ENCODE measurements at regions not wholly inside any gene's neighbourhood (a gene's known extent, or its start where the extent isn't known, plus 50 kb on each side); places are given as distances from the start of the nearest gene placed in this dataset.

GRCh38 chr9:76557674-76558225, 98.8 kb downstream of the GCNT1 start:
- in situ Hi-C loops (cut with MboI; ENCODE audit: low pct_ligation_motif_present in 1 of 4, low pct_unique_long_range_greater_than_20kb in 1 of 4, low sequenced_read_pairs in 3 of 4): no loop called here

DNA sequence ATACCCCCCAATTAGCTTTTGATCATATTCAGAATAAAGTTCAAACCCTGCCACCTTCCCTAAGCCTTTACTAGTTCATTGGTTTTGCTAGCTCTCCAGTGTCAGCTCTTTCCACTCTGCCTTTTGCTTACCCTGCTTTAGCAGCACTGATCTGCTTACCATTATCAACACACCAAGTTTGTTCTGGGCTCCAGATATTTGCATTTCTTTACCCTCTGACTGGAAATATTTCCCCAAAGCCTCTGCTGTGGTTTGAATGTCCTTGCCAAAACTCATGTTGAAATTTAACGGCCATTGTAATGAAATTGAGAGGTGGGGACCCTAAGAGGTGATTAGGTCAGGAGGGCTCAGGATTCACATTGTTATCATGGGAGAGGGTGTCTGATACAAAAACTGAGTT, 99.5 kb downstream of the GCNT1 start:
- Histone ChIP-seq H3K36me3 (no peaks in the 10 kb centered on the region), H3K9me3 (no peaks in the 10 kb centered on the region), H3K4me3 (no peak overlapping the region), H3K27me3 (no peaks in the 10 kb centered on the region), H3K27ac (no peak overlapping the region), H3K4me1 (peaks cover 0 to 23% (median 3%) of the 10 kb centered on the region in 4 donors)
- no peak for TF ChIP-seq EP300 (IDR thresholded peaks at IDR 0.05; ENCODE audit: low read depth)
- no peak for TF ChIP-seq POLR2A (IDR thresholded peaks at IDR 0.05)
- TF ChIP-seq, protein P1, sequence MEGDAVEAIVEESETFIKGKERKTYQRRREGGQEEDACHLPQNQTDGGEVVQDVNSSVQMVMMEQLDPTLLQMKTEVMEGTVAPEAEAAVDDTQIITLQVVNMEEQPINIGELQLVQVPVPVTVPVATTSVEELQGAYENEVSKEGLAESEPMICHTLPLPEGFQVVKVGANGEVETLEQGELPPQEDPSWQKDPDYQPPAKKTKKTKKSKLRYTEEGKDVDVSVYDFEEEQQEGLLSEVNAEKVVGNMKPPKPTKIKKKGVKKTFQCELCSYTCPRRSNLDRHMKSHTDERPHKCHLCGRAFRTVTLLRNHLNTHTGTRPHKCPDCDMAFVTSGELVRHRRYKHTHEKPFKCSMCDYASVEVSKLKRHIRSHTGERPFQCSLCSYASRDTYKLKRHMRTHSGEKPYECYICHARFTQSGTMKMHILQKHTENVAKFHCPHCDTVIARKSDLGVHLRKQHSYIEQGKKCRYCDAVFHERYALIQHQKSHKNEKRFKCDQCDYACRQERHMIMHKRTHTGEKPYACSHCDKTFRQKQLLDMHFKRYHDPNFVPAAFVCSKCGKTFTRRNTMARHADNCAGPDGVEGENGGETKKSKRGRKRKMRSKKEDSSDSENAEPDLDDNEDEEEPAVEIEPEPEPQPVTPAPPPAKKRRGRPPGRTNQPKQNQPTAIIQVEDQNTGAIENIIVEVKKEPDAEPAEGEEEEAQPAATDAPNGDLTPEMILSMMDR (IDR thresholded peaks at IDR 0.05): no peak
- TF ChIP-seq POLR2AphosphoS5 (IDR thresholded peaks at IDR 0.05): no peak
- DNase-seq: no peak
- 68% methylated on average over 1 of the region's 1 CpG; no CpG with 5 or more reads in 1 of the 2 donors for WGBS, 2 donors (ENCODE audit: low coverage in 1 of 2)
- intact Hi-C loops (cut with DNase I; ENCODE audit: low total_unique reads): no loop called here
- in situ Hi-C loops (cut with MboI; ENCODE audit: low pct_ligation_motif_present in 1 of 4, low pct_unique_long_range_greater_than_20kb in 1 of 4, low sequenced_read_pairs in 3 of 4): no loop called here

More at GRCh38 chr9:76557674-76558225, 98.8 kb downstream of the GCNT1 start:
- Histone ChIP-seq H3K27ac (no peak overlapping the region), H3K4me3 (no peak overlapping the region), H3K36me3 (no peaks in the 10 kb centered on the region), H3K4me1 (peaks cover 0 to 20% (median 3%) of the 10 kb centered on the region in 4 donors), H3K9me3 (no peaks in the 10 kb centered on the region), H3K27me3 (no peaks in the 10 kb centered on the region)
- 90 to 96% methylated on average over 1 of the region's 1 CpG for WGBS, 2 donors (ENCODE audit: low coverage in 1 of 2)
- no peak for DNase-seq
- intact Hi-C loops (cut with DNase I; ENCODE audit: low total_unique reads): no loop called here
- TF ChIP-seq EP300 (IDR thresholded peaks at IDR 0.05; ENCODE audit: low read depth) (no peak), POLR2AphosphoS5 (IDR thresholded peaks at IDR 0.05) (no peak), POLR2A (IDR thresholded peaks at IDR 0.05) (no peak)
- TF ChIP-seq, protein P1 (IDR thresholded peaks at IDR 0.05): no peak

DNA sequence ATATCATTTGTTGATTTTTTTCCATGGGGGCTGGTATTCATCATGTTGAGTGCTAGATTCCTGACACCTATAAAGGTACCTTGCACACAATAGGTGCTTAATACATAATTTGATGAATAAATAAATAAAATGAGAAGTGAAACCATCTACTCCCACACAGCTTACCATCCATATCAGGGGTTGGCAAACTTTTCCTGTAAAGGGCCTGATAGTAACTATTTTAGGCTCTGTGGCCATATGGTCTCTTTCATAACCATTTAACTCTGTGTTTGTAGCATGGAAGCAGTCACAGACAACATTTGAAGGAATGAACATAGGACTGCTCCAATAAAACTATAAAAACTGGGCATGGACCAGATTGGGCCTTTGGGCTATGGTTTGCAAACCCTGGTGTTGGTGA, 100.3 kb downstream of the GCNT1 start:
- Histone ChIP-seq H3K4me3 (no peak overlapping the region), H3K4me1 (peaks cover 0 to 23% (median 3%) of the 10 kb centered on the region in 4 donors), H3K27me3 (no peaks in the 10 kb centered on the region), H3K27ac (no peak overlapping the region), H3K9me3 (no peaks in the 10 kb centered on the region), H3K36me3 (no peaks in the 10 kb centered on the region)
- in situ Hi-C loops (cut with MboI; ENCODE audit: low pct_ligation_motif_present in 1 of 4, low pct_unique_long_range_greater_than_20kb in 1 of 4, low sequenced_read_pairs in 3 of 4): no loop called here
- intact Hi-C loops (cut with DNase I; ENCODE audit: low total_unique reads): no loop called here
- TF ChIP-seq POLR2AphosphoS5 (IDR thresholded peaks at IDR 0.05) (no peak), POLR2A (IDR thresholded peaks at IDR 0.05) (no peak), EP300 (IDR thresholded peaks at IDR 0.05; ENCODE audit: low read depth) (no peak)
- TF ChIP-seq, protein P1 (IDR thresholded peaks at IDR 0.05): no peak
- DNase-seq: no peak

- Histone ChIP-seq H3K4me3 (no peak overlapping the region), H3K36me3 (no peaks in the 10 kb centered on the region), H3K27me3 (no peaks in the 10 kb centered on the region), H3K4me1 (peaks cover 0 to 23% (median 3%) of the 10 kb centered on the region in 4 donors), H3K27ac (peak overlapping the region; percentile 20 to 61 (median 60)), H3K9me3 (no peaks in the 10 kb centered on the region)
- in situ Hi-C loops (cut with MboI; ENCODE audit: low pct_ligation_motif_present in 1 of 4, low pct_unique_long_range_greater_than_20kb in 1 of 4, low sequenced_read_pairs in 3 of 4) (no loop called here), intact Hi-C loops (cut with DNase I; ENCODE audit: low total_unique reads) (no loop called here)
- WGBS, 2 donors (ENCODE audit: low coverage in 1 of 2): 43% methylated on average over 4 of the region's 4 CpGs; no CpG with 5 or more reads in 1 of the 2 donors
- DNase-seq: peak; percentile 67
- TF ChIP-seq POLR2A (IDR thresholded peaks at IDR 0.05) (no peak), EP300 (IDR thresholded peaks at IDR 0.05; ENCODE audit: low read depth) (no peak), POLR2AphosphoS5 (IDR thresholded peaks at IDR 0.05) (no peak)
- TF ChIP-seq, protein P1 (IDR thresholded peaks at IDR 0.05): no peak
These were observed 101.5 kb downstream of the GCNT1 start for GRCh38 chr9:76560481-76560922.
